ENCODE measurements at regions not wholly inside any gene's neighbourhood (a gene's known extent, or its start where the extent isn't known, plus 50 kb on each side); places are given as distances from the start of the nearest gene placed in this dataset.

DNA sequence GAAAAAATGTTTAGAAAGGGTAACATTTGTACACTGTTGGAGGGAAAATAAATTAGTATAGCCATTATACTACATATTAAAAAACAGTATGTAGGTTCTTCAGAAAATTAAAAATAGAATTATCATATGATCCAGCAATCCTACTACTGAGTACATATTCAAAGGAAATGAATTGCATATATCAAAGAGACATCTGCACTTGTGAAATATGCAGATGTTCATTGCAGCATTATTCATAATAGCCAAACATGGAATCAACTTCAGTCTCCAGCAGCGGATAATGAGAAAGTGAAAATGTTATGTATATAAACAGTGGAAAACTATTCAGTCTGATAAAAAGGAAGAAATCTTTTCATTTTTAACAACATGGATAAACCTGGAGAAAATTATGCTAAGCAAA, 695.5 kb downstream of the SLCO4C1 start:
- Histone ChIP-seq H3K4me1 (ENCODE audit: insufficient read depth) (0 out of 2 replicates have a peak, but pooled peaks cover 3% of the 10 kb centered on the region), H4K20me1 (replicated peaks; ENCODE audit: insufficient read depth) (no peaks in the 10 kb centered on the region), H2AFZ (no peak overlapping the region), H3K27ac (ENCODE audit: low read depth) (no peak overlapping the region), H3K36me3 (ENCODE audit: insufficient read depth) (no peaks in the 10 kb centered on the region), H3K79me2 (replicated peaks; ENCODE audit: insufficient read depth) (no peaks in the 10 kb centered on the region), H3K9me2 (ENCODE audit: insufficient read depth) (no peaks in the 10 kb centered on the region), H3K27me3 (ENCODE audit: insufficient read depth) (no peaks in the 10 kb centered on the region), H3F3A (replicated peaks; ENCODE audit: low read depth) (no peaks in the 10 kb centered on the region), H3K4me3 (no peak overlapping the region), H3K4me2 (no peak overlapping the region)
- TF ChIP-seq CREB1 (CRISPR knock-in tag; IDR thresholded peaks at IDR 0.05; ENCODE audit: low read depth) (no peak), NANOG (IDR thresholded peaks at IDR 0.05; ENCODE audit: borderline replicate concordance) (no peak), STAT1 (IDR thresholded peaks at IDR 0.05; ENCODE audit: unreplicated experiment) (no peak), EZH2phosphoT487 (IDR thresholded peaks at IDR 0.05; ENCODE audit: unreplicated experiment) (no peak), ZNF331 (CRISPR knock-in tag; IDR thresholded peaks at IDR 0.05; ENCODE audit: low read depth) (no peak), JUNB (IDR thresholded peaks at IDR 0.05; ENCODE audit: unreplicated experiment) (no peak)
- TF ChIP-seq, protein P1, sequence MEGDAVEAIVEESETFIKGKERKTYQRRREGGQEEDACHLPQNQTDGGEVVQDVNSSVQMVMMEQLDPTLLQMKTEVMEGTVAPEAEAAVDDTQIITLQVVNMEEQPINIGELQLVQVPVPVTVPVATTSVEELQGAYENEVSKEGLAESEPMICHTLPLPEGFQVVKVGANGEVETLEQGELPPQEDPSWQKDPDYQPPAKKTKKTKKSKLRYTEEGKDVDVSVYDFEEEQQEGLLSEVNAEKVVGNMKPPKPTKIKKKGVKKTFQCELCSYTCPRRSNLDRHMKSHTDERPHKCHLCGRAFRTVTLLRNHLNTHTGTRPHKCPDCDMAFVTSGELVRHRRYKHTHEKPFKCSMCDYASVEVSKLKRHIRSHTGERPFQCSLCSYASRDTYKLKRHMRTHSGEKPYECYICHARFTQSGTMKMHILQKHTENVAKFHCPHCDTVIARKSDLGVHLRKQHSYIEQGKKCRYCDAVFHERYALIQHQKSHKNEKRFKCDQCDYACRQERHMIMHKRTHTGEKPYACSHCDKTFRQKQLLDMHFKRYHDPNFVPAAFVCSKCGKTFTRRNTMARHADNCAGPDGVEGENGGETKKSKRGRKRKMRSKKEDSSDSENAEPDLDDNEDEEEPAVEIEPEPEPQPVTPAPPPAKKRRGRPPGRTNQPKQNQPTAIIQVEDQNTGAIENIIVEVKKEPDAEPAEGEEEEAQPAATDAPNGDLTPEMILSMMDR (conservative IDR thresholded peaks at IDR 0.05; ENCODE audit: low read depth in 2 of 2), result no peak
- TF ChIP-seq, protein P2, sequence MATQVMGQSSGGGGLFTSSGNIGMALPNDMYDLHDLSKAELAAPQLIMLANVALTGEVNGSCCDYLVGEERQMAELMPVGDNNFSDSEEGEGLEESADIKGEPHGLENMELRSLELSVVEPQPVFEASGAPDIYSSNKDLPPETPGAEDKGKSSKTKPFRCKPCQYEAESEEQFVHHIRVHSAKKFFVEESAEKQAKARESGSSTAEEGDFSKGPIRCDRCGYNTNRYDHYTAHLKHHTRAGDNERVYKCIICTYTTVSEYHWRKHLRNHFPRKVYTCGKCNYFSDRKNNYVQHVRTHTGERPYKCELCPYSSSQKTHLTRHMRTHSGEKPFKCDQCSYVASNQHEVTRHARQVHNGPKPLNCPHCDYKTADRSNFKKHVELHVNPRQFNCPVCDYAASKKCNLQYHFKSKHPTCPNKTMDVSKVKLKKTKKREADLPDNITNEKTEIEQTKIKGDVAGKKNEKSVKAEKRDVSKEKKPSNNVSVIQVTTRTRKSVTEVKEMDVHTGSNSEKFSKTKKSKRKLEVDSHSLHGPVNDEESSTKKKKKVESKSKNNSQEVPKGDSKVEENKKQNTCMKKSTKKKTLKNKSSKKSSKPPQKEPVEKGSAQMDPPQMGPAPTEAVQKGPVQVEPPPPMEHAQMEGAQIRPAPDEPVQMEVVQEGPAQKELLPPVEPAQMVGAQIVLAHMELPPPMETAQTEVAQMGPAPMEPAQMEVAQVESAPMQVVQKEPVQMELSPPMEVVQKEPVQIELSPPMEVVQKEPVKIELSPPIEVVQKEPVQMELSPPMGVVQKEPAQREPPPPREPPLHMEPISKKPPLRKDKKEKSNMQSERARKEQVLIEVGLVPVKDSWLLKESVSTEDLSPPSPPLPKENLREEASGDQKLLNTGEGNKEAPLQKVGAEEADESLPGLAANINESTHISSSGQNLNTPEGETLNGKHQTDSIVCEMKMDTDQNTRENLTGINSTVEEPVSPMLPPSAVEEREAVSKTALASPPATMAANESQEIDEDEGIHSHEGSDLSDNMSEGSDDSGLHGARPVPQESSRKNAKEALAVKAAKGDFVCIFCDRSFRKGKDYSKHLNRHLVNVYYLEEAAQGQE (IDR thresholded peaks at IDR 0.05; ENCODE audit: unreplicated experiment), result no peak
- TF ChIP-seq, protein P3, sequence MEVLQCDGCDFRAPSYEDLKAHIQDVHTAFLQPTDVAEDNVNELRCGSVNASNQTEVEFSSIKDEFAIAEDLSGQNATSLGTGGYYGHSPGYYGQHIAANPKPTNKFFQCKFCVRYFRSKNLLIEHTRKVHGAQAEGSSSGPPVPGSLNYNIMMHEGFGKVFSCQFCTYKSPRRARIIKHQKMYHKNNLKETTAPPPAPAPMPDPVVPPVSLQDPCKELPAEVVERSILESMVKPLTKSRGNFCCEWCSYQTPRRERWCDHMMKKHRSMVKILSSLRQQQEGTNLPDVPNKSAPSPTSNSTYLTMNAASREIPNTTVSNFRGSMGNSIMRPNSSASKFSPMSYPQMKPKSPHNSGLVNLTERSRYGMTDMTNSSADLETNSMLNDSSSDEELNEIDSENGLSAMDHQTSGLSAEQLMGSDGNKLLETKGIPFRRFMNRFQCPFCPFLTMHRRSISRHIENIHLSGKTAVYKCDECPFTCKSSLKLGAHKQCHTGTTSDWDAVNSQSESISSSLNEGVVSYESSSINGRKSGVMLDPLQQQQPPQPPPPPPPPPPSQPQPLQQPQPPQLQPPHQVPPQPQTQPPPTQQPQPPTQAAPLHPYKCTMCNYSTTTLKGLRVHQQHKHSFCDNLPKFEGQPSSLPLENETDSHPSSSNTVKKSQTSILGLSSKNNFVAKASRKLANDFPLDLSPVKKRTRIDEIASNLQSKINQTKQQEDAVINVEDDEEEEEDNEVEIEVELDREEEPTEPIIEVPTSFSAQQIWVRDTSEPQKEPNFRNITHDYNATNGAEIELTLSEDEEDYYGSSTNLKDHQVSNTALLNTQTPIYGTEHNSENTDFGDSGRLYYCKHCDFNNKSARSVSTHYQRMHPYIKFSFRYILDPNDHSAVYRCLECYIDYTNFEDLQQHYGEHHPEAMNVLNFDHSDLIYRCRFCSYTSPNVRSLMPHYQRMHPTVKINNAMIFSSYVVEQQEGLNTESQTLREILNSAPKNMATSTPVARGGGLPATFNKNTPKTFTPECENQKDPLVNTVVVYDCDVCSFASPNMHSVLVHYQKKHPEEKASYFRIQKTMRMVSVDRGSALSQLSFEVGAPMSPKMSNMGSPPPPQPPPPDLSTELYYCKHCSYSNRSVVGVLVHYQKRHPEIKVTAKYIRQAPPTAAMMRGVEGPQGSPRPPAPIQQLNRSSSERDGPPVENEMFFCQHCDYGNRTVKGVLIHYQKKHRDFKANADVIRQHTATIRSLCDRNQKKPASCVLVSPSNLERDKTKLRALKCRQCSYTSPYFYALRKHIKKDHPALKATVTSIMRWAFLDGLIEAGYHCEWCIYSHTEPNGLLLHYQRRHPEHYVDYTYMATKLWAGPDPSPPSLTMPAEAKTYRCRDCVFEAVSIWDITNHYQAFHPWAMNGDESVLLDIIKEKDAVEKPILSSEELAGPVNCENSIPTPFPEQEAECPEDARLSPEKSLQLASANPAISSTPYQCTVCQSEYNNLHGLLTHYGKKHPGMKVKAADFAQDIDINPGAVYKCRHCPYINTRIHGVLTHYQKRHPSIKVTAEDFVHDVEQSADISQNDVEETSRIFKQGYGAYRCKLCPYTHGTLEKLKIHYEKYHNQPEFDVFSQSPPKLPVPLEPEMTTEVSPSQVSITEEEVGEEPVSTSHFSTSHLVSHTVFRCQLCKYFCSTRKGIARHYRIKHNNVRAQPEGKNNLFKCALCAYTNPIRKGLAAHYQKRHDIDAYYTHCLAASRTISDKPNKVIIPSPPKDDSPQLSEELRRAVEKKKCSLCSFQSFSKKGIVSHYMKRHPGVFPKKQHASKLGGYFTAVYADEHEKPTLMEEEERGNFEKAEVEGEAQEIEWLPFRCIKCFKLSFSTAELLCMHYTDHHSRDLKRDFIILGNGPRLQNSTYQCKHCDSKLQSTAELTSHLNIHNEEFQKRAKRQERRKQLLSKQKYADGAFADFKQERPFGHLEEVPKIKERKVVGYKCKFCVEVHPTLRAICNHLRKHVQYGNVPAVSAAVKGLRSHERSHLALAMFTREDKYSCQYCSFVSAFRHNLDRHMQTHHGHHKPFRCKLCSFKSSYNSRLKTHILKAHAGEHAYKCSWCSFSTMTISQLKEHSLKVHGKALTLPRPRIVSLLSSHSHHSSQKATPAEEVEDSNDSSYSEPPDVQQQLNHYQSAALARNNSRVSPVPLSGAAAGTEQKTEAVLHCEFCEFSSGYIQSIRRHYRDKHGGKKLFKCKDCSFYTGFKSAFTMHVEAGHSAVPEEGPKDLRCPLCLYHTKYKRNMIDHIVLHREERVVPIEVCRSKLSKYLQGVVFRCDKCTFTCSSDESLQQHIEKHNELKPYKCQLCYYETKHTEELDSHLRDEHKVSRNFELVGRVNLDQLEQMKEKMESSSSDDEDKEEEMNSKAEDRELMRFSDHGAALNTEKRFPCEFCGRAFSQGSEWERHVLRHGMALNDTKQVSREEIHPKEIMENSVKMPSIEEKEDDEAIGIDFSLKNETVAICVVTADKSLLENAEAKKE (CRISPR knock-in tag; IDR thresholded peaks at IDR 0.05), result no peak
- TF ChIP-seq, protein P4, sequence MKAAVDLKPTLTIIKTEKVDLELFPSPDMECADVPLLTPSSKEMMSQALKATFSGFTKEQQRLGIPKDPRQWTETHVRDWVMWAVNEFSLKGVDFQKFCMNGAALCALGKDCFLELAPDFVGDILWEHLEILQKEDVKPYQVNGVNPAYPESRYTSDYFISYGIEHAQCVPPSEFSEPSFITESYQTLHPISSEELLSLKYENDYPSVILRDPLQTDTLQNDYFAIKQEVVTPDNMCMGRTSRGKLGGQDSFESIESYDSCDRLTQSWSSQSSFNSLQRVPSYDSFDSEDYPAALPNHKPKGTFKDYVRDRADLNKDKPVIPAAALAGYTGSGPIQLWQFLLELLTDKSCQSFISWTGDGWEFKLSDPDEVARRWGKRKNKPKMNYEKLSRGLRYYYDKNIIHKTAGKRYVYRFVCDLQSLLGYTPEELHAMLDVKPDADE (IDR thresholded peaks at IDR 0.05), result no peak
- H3K27ac Mint-ChIP-seq, result no peak overlapping the region
- peaks cover 6% of the 10 kb centered on the region; the same call in 1 of the 3 replicates for H3K36me3 Mint-ChIP-seq (ENCODE audit: low read depth)
- ATAC-seq (no peak), DNase-seq (ENCODE audit: low spot score) (no peak)
- H3K9me3 Mint-ChIP-seq, result no peaks in the 10 kb centered on the region
- H3K27me3 Mint-ChIP-seq (ENCODE audit: insufficient read depth, low read depth, poor library complexity), result no peaks in the 10 kb centered on the region
- peaks cover 10% of the 10 kb centered on the region; the same call in 2 of the 3 replicates for H3K4me1 Mint-ChIP-seq
- no peak overlapping the region for H3K4me3 Mint-ChIP-seq
